Endothelial cell of umbilical vein (primary cell): ENCODE measurements at regions not wholly inside any gene's neighbourhood (a gene's known extent, or its start where the extent isn't known, plus 50 kb on each side); places are given as distances from the start of the nearest gene placed in this dataset.

Source experiments
- BruUV-seq: library from RNA; stranded (reverse); fragments of 400-500 nt; replicated peaks from 2 replicates; lab custom pipeline; 2021; lab: Mats Ljungman, UMichigan
- CTCF ChIA-PET: fragments of 300-600, 350-600 bp; sonication (Branson Sonifier 250); formaldehyde crosslinking; loops from one replicate; lab custom pipeline; 2021; ENCODE audit warnings: antibody characterized with exemption, inconsistent platforms; lab: Charles Lee
- POLR2A ChIA-PET: fragments of 300-600, 350-600 bp; sonication (Branson Sonifier 250); formaldehyde crosslinking; loops from one replicate; lab custom pipeline; 2021; ENCODE audit warnings: antibody characterized with exemption, inconsistent platforms; lab: Charles Lee
- DNase-seq: peaks from one replicate; pipeline ENCODE4 v3.0.0-alpha.2; 2011; ENCODE audit warnings: low read depth, low spot score
- FAIRE-seq: peaks from 2 replicates; lab custom pipeline; 2011; peaks lifted over from hg19 to GRCh38; lab: Jason Lieb, UNC
- H2AFZ ChIP-seq: 2 replicates; pipeline ENCODE4 v1.6.0; 2012; ENCODE audit warnings: low read depth, low read length, control low read depth, inconsistent platforms
- H3K27ac ChIP-seq: 2 replicates; pipeline ENCODE4 v1.5.1; 2011; ENCODE audit warnings: low read depth, mild to moderate bottlenecking, control low read depth, low read length, moderate library complexity; ENCODE audit not compliant: insufficient read depth
- H3K27me3 ChIP-seq, 2 experiments: 2 replicates each; pipeline versions ENCODE4 v1.6.0 to v1.6.1; 2011; ENCODE audit warnings: low read length in 2 of 2, mixed read lengths in 1 of 2; ENCODE audit not compliant: control insufficient read depth in 2 of 2, insufficient read depth in 2 of 2
- H3K36me3 ChIP-seq, 2 experiments: 2 replicates in 1 of 2; 3 replicates in 1 of 2; pipeline ENCODE4 v1.5.1; 2011; ENCODE audit warnings: low read length in 2 of 2, mild to moderate bottlenecking in 1 of 2, moderate library complexity in 1 of 2; ENCODE audit not compliant: control insufficient read depth in 2 of 2, insufficient read depth in 2 of 2; ENCODE audit errors: extremely low read depth in 1 of 2
- H3K4me1 ChIP-seq: 3 replicates; pipeline ENCODE4 v1.5.1; 2011; ENCODE audit warnings: mild to moderate bottlenecking, low read length; ENCODE audit not compliant: control insufficient read depth, insufficient read depth; ENCODE audit errors: extremely low read depth
- H3K4me2 ChIP-seq: 2 replicates; pipeline ENCODE4 v1.6.1; 2011; ENCODE audit warnings: low read length, control low read depth, mixed read lengths; ENCODE audit not compliant: insufficient read depth
- H3K4me3 ChIP-seq, 3 experiments: fragments of 200-600 bp in 1 of 3; sonication (generic), shearing (Covaris generic) in 1 of 3; replicated peaks in 1 of 3; 2 replicates each; pipeline ENCODE4 v1.5.1; 2011 to 2016; ENCODE audit warnings: control low read depth in 3 of 3, low read length in 3 of 3, mild to moderate bottlenecking in 2 of 3, inconsistent platforms in 1 of 3, low read depth in 1 of 3, moderate library complexity in 1 of 3; ENCODE audit not compliant: insufficient read depth in 1 of 3
- H3K79me2 ChIP-seq: 2 replicates; pipeline ENCODE4 v1.6.0; 2012; ENCODE audit warnings: low read length, inconsistent platforms; ENCODE audit not compliant: control insufficient read depth, insufficient read depth
- H3K9ac ChIP-seq: replicated peaks from 2 replicates; pipeline ENCODE3; 2011; ENCODE audit warnings: low read length, control low read depth; ENCODE audit not compliant: insufficient read depth; ENCODE audit errors: extremely low read depth
- H3K9me1 ChIP-seq: replicated peaks from 3 replicates; pipeline ENCODE4 v1.6.0; 2011; ENCODE audit warnings: mild to moderate bottlenecking, low read length; ENCODE audit not compliant: control insufficient read depth, insufficient read depth; ENCODE audit errors: extremely low read depth
- H3K9me3 ChIP-seq: replicated peaks from 2 replicates; pipeline ENCODE4 v1.5.1; 2012; ENCODE audit warnings: low read length, inconsistent platforms; ENCODE audit not compliant: control insufficient read depth, insufficient read depth
- H4K20me1 ChIP-seq: replicated peaks from 2 replicates; pipeline ENCODE3; 2011; ENCODE audit warnings: mild to moderate bottlenecking, low read length; ENCODE audit not compliant: control insufficient read depth, insufficient read depth; ENCODE audit errors: extremely low read depth
- EZH2 ChIP-seq: IDR thresholded peaks from 2 replicates; pipeline ENCODE4 v1.6.1; 2012; ENCODE audit warnings: borderline replicate concordance, low read depth, mild to moderate bottlenecking, moderate library complexity, low read length, inconsistent platforms; ENCODE audit not compliant: severe bottlenecking
- FOS ChIP-seq: IDR thresholded peaks from 2 replicates; pipeline ENCODE4 v1.6.1; 2011; ENCODE audit warnings: mild to moderate bottlenecking, low read length, moderate library complexity, borderline replicate concordance; ENCODE audit not compliant: insufficient read depth
- GATA2 ChIP-seq: IDR thresholded peaks from 2 replicates; pipeline ENCODE4 v1.7.0; 2011; ENCODE audit warnings: low read depth, mild to moderate bottlenecking, moderate library complexity, mixed read lengths, low read length; ENCODE audit not compliant: insufficient read length, insufficient read depth
- JUN ChIP-seq: IDR thresholded peaks from 2 replicates; pipeline ENCODE4 v1.6.1; 2011; ENCODE audit warnings: borderline replicate concordance, low read depth; ENCODE audit not compliant: insufficient read length, insufficient read depth
- MYC ChIP-seq: IDR thresholded peaks from one replicate; pipeline ENCODE4 v1.6.1; 2011; ENCODE audit warnings: mild to moderate bottlenecking, low read depth, low read length
- POLR2A ChIP-seq: IDR thresholded peaks from 2 replicates; pipeline ENCODE4 v1.6.1; 2012; ENCODE audit warnings: low read depth, mild to moderate bottlenecking, control low read depth, low read length
- POLR2AphosphoS5 ChIP-seq: IDR thresholded peaks from 2 replicates; pipeline ENCODE4 v1.6.1; 2012; ENCODE audit warnings: low read depth, mild to moderate bottlenecking, control low read depth, low read length, moderate library complexity; ENCODE audit not compliant: insufficient read depth
- dilution Hi-C: fragments of 300-500 bp; cut with MboI; formaldehyde crosslinking; loops from one replicate; pipeline ENCODE4 v1.15.0; 2019; ENCODE audit warnings: low sequenced_read_pairs; ENCODE audit not compliant: extremely low pct_ligation_motif_present
- intact Hi-C: fragments of 100-400 bp; cut with micrococcal nuclease; formaldehyde crosslinking; loops from one replicate; pipeline ENCODE4 v1.10.0; 2022
- TF ChIP-seq, protein P1 (sequence below): IDR thresholded peaks from 2 replicates; pipeline ENCODE4 v1.6.1; 2011; ENCODE audit not compliant: insufficient read depth, insufficient read length
- TF ChIP-seq, protein P2 (sequence below), 2 donors: IDR thresholded peaks; 1 replicate in 1 of 2; 2 replicates in 1 of 2; pipeline ENCODE4 v1.5.1; 2011; ENCODE audit warnings: low read length in 2 of 2, mild to moderate bottlenecking in 2 of 2, moderate library complexity in 2 of 2, control low read depth in 1 of 2, inconsistent platforms in 1 of 2, low read depth in 1 of 2; ENCODE audit not compliant: insufficient read depth in 1 of 2; ENCODE audit errors: extremely low read depth in 1 of 2

DNA sequence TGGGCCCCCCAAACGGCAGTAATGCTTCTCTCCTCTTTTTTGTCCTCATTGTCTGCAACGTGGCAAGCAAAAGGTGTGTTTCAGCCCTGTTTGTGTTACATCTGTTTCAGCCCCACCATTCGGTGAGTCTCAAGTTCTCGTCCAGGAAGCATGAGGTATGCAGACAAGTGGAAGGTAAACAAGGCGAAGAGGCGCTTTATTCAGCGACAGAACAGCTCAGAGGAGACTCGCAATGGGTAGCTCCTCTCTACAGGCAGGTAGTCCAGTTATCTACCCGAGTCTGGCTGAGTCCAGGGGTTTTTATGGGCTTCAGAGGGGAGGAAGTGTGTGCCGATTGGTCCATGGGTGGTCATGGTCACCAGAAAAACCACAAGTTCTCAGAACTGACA is 733.4 kb upstream of the CDH7 start:
- peaks cover 8% of the 10 kb centered on the region for H3K9me3 ChIP-seq
- H3K4me3 ChIP-seq = no peak overlapping the region
- ChIA-PET POLR2A (no interaction called here), CTCF (no interaction called here)
- H2AFZ ChIP-seq = no peak overlapping the region
- no TSS peak for BruUV-seq
- dilution Hi-C loops (no loop called here), intact Hi-C loops (no loop called here)
- H3K9ac ChIP-seq = no peak overlapping the region
- FAIRE-seq (no peak), DNase-seq (no peak)
- no peaks in the 10 kb centered on the region for H3K36me3 ChIP-seq
- no peak overlapping the region for H3K27ac ChIP-seq
- no peak for TF ChIP-seq POLR2A
- TF ChIP-seq, protein P1, sequence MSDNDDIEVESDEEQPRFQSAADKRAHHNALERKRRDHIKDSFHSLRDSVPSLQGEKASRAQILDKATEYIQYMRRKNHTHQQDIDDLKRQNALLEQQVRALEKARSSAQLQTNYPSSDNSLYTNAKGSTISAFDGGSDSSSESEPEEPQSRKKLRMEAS = no peak
- no peak for TF ChIP-seq POLR2AphosphoS5
- no peak for TF ChIP-seq JUN
- TF ChIP-seq, protein P2, sequence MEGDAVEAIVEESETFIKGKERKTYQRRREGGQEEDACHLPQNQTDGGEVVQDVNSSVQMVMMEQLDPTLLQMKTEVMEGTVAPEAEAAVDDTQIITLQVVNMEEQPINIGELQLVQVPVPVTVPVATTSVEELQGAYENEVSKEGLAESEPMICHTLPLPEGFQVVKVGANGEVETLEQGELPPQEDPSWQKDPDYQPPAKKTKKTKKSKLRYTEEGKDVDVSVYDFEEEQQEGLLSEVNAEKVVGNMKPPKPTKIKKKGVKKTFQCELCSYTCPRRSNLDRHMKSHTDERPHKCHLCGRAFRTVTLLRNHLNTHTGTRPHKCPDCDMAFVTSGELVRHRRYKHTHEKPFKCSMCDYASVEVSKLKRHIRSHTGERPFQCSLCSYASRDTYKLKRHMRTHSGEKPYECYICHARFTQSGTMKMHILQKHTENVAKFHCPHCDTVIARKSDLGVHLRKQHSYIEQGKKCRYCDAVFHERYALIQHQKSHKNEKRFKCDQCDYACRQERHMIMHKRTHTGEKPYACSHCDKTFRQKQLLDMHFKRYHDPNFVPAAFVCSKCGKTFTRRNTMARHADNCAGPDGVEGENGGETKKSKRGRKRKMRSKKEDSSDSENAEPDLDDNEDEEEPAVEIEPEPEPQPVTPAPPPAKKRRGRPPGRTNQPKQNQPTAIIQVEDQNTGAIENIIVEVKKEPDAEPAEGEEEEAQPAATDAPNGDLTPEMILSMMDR (IDR thresholded peaks at IDR 0.05; ENCODE audit: extremely low read depth in 1 of 2, insufficient read depth in 1 of 2, low read depth in 1 of 2, low read length in 2 of 2) = no peak
- no peak for TF ChIP-seq EZH2
- TF ChIP-seq MYC = no peak
- no peak for TF ChIP-seq GATA2
- no peak for TF ChIP-seq FOS
- no peaks in the 10 kb centered on the region for H3K9me1 ChIP-seq
- H4K20me1 ChIP-seq = no peaks in the 10 kb centered on the region
- H3K4me1 ChIP-seq = no peaks in the 10 kb centered on the region
- no peaks in the 10 kb centered on the region for H3K27me3 ChIP-seq
- no peaks in the 10 kb centered on the region for H3K79me2 ChIP-seq
- no peak overlapping the region for H3K4me2 ChIP-seq
